ENCODE measurements at regions not wholly inside any gene's neighbourhood (a gene's known extent, or its start where the extent isn't known, plus 50 kb on each side); places are given as distances from the start of the nearest gene placed in this dataset.

GRCh38 chr7:136045181-136045580 lies 68.0 kb upstream of the MTPN start:
- no peaks in the 10 kb centered on the region for H3K27me3 ChIP-seq
- peaks cover 0 to 4% (median 0%) of the 10 kb centered on the region in 4 donors for H3K9me3 ChIP-seq
- no peaks in the 10 kb centered on the region for H3K36me3 ChIP-seq
- intact Hi-C loops (cut with DNase I) = no loop called here
- DNase-seq = no peak
- no peak for TF ChIP-seq POLR2AphosphoS5 (IDR thresholded peaks at IDR 0.05)
- no peak for TF ChIP-seq CTCF (IDR thresholded peaks at IDR 0.05)
- no peak for TF ChIP-seq EP300 (IDR thresholded peaks at IDR 0.05)
- TF ChIP-seq POLR2A (IDR thresholded peaks at IDR 0.05) = no peak
- 80 to 87% methylated on average over 3 of the region's 3 CpGs for WGBS, 2 donors
- no peak overlapping the region for H3K27ac ChIP-seq
- H3K4me1 ChIP-seq = peaks cover 0 to 34% (median 18%) of the 10 kb centered on the region in 4 donors
- no peak overlapping the region for H3K4me3 ChIP-seq

- 75% methylated on average over 5 of the region's 5 CpGs for WGBS, 2 donors
- peak overlapping the region in 3 of 4 donors; percentile 71 to 78 (median 73) for H3K27ac ChIP-seq
- no peaks in the 10 kb centered on the region for H3K9me3 ChIP-seq
- H3K4me1 ChIP-seq = peaks cover 0 to 51% (median 25%) of the 10 kb centered on the region in 4 donors
- TF ChIP-seq POLR2AphosphoS5 (IDR thresholded peaks at IDR 0.05) (peak; percentile 87 to 91 (median 90)), POLR2A (IDR thresholded peaks at IDR 0.05) (no peak), CTCF (IDR thresholded peaks at IDR 0.05) (no peak), EP300 (IDR thresholded peaks at IDR 0.05) (peak; percentile 66 to 92 (median 74))
- intact Hi-C loops (cut with DNase I) = loop anchor here (10.0 kb wide), 2 partner anchors 1415 to 1955 kb away; no protein-coding TSS in a partner anchor
- no peaks in the 10 kb centered on the region for H3K27me3 ChIP-seq
- no peak overlapping the region for H3K4me3 ChIP-seq
- no peak for DNase-seq
- H3K36me3 ChIP-seq = no peaks in the 10 kb centered on the region
Measured at GRCh38 chr7:136039577-136040345, 62.6 kb upstream of the MTPN start.

- H3K4me1 ChIP-seq = peaks cover 2 to 82% (median 50%) of the 10 kb centered on the region in 4 donors
- no peaks in the 10 kb centered on the region for H3K9me3 ChIP-seq
- intact Hi-C loops (cut with DNase I) = loop anchor here (10.0 kb wide), 2 partner anchors 1418 to 1958 kb away; no protein-coding TSS in a partner anchor
- no peak for TF ChIP-seq POLR2A (IDR thresholded peaks at IDR 0.05)
- peak in 2 of 4 donors; percentile 37 for TF ChIP-seq EP300 (IDR thresholded peaks at IDR 0.05)
- TF ChIP-seq POLR2AphosphoS5 (IDR thresholded peaks at IDR 0.05) = peak in 3 of 4 donors; percentile 16 to 56 (median 33)
- TF ChIP-seq CTCF (IDR thresholded peaks at IDR 0.05) = no peak
- DNase-seq = no peak
- 11 to 33% methylated on average over 3 of the region's 3 CpGs for WGBS, 2 donors
- H3K4me3 ChIP-seq = no peak overlapping the region
- no peaks in the 10 kb centered on the region for H3K36me3 ChIP-seq
- H3K27ac ChIP-seq = peak overlapping the region in 3 of 4 donors; percentile 62 to 86 (median 73)
- H3K27me3 ChIP-seq = no peaks in the 10 kb centered on the region
Measured at GRCh38 chr7:136036336-136036735, 59.2 kb upstream of the MTPN start.

GRCh38 chr7:136034132-136034531 lies 57.0 kb upstream of the MTPN start:
- no peak for DNase-seq
- no peaks in the 10 kb centered on the region for H3K9me3 ChIP-seq
- intact Hi-C loops (cut with DNase I) = loop anchor here (5.0 to 10.0 kb wide), 6 partner anchors 258 to 1961 kb away; no protein-coding TSS in a partner anchor
- no peaks in the 10 kb centered on the region for H3K27me3 ChIP-seq
- no peak overlapping the region for H3K4me3 ChIP-seq
- WGBS, 2 donors = 63 to 72% methylated on average over 3 of the region's 3 CpGs
- TF ChIP-seq EP300 (IDR thresholded peaks at IDR 0.05) (no peak), POLR2A (IDR thresholded peaks at IDR 0.05) (no peak), CTCF (IDR thresholded peaks at IDR 0.05) (no peak), POLR2AphosphoS5 (IDR thresholded peaks at IDR 0.05) (no peak)
- no peaks in the 10 kb centered on the region for H3K36me3 ChIP-seq
- peaks cover 2 to 78% (median 52%) of the 10 kb centered on the region in 4 donors for H3K4me1 ChIP-seq
- H3K27ac ChIP-seq = peak overlapping the region in 3 of 4 donors; percentile 78 to 86 (median 84)

All from sigmoid colon (tissue), 6 donors.